HG02763 (cell line): ENCODE measurements at regions not wholly inside any gene's neighbourhood (a gene's known extent, or its start where the extent isn't known, plus 50 kb on each side); places are given as distances from the start of the nearest gene placed in this dataset.

Experiments
- ATAC-seq: cut with Tn5 transposase; IDR thresholded peaks from one replicate; pipeline ENCODE4 v1.9.1; 2021; ENCODE audit warnings: mild to moderate bottlenecking, moderate library complexity; ENCODE audit not compliant: unreplicated experiment

DNA sequence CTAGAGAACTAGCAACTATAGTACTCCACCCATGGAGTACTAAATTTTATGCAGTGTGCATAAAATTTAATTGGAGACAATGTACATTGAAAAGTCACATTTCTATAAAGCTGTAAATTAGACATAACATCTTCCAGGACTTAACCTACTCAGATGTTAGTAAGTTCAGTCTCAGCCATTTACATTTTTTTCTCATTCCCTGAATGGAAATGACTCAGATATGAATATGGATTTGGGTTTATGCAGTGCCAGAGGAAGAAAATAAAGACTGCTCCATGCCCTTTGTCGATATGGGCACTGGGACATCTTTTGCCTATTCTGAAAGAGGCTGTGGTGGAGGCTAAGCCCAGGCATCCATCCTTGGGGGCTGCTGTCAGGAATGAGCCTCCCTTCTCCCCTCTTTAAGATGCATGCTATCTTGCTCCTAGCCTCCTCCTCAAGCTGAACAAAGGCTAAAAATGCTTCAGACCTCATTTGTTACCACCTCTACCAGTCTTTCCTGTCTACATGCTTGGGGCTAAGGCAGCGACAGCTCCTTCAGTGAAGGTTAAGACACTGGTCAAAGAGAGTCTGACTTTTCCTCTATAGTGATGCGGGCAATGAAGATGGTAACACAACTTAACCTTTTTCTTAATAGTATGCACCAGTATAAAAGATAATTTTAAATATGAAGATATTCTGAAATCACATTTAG lies 486.8 kb upstream of the ANKRD30A start:
- ATAC-seq, result no peak

- ATAC-seq, result no peak
Observed at GRCh38 chr10:36636879-36637278, 488.5 kb upstream of the ANKRD30A start.

DNA sequence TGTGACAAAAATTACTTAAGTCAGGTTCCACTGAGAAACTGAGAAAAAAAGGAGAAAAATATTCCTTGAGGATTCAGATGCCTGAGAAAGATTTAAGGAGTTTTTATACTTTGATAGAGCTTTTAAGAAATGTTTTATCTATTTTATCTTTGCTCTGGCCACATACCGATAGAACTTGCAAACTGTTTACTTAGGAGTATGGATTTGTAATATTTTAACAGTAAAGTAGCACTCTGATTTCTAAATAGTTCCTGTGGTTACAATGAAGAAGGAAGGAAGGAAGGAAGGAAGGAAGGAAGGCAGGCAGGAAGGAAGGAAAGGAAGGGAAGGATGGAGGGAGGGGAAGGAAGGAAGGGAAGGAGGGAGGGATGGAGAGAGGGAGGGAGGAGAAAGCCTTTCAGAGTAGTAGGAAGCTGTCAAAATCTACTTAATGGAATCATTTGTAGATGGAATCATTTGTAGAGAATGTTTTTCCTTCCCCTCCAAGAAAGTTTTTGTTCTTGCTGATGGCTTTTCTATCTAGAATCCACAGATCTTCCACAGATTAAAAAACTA lies 489.0 kb upstream of the ANKRD30A start:
- ATAC-seq, result no peak

DNA sequence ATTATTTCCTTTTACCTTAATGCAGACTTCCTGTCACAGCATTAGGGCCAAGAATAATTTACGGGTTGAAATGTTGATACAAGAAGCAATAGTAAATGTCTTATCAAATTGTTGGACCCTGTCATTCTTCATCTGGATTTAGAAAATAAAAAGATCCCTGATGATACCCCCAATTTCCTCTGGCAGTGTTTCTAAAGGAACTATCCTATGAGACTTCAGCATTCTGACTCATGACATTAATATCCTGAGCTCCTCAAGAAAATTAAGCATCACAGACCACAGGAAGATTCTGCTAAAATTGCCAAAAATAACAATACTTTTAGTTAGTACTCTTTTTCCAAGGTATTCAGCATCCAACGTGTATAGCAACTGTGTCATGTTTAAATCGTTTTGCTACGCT lies 490.5 kb upstream of the ANKRD30A start:
- no peak for ATAC-seq

DNA sequence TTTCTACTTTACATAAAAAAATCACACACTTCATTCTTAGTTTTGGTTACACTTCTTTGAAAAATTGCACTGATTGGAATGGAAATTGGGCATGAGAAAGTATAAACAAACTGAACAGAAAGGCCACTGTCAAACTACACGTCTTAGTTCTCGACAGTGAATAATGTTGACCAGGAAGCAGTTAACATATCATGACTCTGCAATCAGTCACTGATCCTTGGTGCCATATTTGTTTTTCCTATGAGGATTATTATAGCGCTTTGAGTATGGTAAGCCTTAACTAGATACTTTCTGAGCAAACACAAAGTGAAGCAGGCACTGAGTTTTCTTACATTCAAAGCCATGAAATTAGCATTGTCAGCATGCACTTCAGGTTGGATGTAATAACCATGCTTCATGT lies 495.1 kb upstream of the ANKRD30A start:
- no peak for ATAC-seq

DNA sequence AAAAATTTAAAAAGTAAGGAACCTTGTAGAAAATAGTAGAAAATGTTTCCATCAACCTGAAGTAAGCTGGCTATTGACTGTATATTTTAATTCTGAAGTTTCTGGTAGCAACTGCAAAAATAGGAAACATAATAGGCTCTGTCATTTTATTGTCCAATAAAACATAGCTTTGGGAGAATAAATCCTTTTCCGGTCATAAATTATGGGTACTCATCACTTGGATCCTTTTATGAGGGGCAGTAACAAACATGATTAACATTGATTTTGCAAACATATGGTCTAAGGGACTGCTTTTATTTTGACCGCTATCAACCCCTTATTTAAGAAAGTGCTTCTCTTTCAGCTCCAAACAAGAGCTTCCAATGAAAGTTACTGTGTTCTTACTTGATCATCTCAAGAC lies 495.9 kb upstream of the ANKRD30A start:
- no peak for ATAC-seq

DNA sequence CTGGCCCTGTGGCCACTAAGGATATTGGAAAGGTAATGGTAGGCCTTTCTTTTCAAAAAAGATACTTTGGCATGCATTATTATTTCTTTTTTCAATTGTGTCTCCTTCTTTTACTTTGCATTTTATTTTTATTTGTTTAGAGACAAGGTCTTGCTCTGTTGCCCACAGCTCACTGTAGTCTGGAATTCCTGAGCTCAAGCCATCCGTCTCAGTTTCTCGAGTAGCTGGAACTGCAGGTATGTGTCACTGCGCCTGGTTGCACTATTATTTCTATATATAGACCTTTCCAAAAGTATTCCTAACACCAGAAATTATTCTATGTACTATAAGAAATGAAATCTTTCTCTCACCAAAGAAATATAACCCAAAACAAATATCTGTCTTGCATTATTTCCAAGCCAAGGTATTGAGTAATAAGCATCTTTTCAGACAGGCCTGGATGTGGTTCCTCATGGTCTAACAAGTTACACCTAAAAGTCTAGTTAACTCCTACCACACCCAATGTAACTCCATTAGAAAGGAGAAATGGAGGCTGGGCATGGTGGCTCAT lies 500.8 kb upstream of the ANKRD30A start:
- ATAC-seq, result no peak

DNA sequence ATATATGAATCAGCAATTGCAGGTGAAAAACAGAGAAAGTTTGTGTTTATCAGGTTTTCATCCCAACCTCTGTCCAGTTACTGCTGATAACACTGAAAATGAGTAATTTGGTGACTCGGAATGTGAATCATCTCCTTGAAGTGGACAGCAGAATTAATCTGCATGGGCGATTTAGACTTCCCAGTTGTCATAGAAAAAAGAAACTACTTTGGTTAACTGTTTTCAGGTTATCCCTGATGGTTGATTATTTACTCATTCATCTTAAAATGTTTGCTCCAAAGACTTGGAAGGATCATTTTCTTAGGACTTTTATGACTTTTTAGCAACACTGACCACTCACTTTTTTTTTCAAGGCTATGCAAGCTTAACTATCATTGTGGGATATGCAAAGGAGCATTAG lies 504.1 kb upstream of the ANKRD30A start:
- no peak for ATAC-seq

GRCh38 chr10:36612436-36612835 lies 513.0 kb upstream of the ANKRD30A start:
- no peak for ATAC-seq

DNA sequence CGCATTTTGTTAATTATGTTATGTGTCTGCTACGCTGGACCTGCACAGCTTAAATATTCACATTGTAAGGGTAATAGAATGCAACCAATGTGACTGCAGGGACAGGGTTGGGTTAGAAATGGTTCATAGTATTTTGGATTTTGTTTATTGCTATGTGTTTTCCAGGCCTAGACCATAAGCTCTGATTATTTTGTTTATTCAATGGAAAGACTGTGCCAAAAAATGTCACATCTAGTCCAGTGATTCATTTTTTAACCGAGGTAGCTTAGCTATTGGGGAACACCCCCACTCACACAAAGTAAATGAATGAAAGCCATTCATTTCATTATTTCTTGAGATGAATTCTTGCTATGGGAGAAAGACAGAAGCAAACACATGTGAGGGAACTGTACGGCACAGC lies 516.5 kb upstream of the ANKRD30A start:
- ATAC-seq, result no peak

GRCh38 chr10:36608251-36608650 lies 517.1 kb upstream of the ANKRD30A start:
- ATAC-seq, result no peak

GRCh38 chr10:36606234-36606839 lies 519.1 kb upstream of the ANKRD30A start:
- ATAC-seq, result no peak

DNA sequence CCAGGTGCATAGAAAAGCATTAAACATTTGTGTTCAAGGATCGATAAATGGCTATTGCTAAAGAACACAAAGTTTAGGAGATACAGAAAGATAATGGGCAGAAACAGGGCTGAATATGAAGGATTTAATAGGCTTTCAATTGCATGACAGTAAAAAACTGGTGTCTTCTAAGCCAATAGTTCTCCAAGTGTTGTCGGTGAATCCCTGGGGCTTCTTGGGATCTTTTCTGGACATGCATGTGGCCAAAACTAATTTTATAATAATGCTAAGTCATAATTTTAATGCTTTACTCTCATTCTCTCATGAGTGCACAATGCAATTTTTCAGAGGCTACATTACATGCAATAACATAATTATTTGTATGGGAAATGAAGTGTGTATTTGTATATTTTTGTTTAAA lies 521.1 kb upstream of the ANKRD30A start:
- ATAC-seq, result no peak

- no peak for ATAC-seq
Observed at GRCh38 chr10:36603688-36604087, 521.7 kb upstream of the ANKRD30A start.

- ATAC-seq, result no peak
Observed at GRCh38 chr10:36602374-36602773, 523.0 kb upstream of the ANKRD30A start.

DNA sequence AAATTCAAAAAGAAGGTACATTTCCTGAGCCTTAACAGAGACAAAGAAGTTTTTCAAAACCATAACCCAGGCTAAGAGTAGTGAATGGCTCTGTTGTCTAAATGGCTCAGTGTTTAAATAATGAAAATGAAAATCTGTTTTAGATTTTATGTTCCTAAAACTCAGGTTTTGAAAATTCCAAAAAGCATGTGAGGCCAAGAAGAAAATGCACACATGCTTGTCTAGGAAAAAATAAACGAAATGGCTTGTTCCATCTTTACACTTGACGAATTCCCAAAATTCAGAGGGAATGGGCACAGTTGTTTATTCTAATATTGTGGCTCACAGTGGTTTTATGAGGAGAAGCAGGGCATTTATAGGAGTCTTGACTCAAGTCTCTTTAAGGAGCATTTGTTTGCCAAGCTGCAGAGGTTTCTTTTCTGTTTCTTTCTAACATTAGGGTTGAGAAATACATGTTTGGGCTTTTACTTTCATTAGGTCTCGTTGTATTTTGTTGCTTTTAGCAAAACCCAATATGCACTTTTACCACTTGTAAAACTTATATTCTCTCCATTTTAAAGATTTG lies 527.6 kb upstream of the ANKRD30A start:
- ATAC-seq, result no peak

- no peak for ATAC-seq
Observed at GRCh38 chr10:36592964-36593363, 532.4 kb upstream of the ANKRD30A start.

DNA sequence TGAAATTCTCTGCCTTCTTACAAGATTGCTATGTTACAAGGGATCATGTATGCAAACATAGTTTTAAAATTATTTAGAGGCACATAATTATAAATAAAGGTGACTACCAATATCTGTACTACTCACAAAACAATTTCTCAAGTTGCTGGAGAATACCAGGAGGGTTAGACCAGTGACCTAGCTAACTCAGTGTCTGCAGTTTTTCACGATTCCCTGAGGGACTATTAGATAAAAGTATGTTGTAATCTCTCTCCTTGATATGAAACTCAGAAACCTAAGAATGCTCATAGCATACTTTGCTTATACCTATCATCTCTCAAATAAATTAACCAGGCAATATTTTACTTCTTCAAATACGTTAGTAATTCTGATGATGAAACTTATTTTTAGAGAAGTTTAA lies 534.0 kb upstream of the ANKRD30A start:
- ATAC-seq, result no peak

- no peak for ATAC-seq
Observed at GRCh38 chr10:36583690-36584089, 541.7 kb upstream of the ANKRD30A start.

DNA sequence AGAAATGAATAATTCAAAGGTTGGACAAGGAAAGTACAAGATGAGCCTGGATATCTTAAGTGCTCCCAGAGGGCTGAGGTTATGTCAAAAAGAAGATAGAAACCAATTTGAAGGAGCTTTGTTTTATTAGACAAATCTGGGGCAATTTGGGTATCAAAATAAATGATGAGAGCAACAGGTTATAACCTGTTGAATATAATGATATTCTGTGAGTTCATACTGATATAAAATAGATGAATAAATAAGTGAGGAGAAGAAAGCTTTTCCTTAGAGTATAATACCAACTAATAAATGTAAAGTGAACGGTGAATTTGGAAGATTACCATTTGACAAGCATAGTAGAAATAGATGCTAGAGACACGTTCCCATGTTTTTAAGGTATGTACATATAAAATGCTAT lies 544.2 kb upstream of the ANKRD30A start:
- no peak for ATAC-seq

DNA sequence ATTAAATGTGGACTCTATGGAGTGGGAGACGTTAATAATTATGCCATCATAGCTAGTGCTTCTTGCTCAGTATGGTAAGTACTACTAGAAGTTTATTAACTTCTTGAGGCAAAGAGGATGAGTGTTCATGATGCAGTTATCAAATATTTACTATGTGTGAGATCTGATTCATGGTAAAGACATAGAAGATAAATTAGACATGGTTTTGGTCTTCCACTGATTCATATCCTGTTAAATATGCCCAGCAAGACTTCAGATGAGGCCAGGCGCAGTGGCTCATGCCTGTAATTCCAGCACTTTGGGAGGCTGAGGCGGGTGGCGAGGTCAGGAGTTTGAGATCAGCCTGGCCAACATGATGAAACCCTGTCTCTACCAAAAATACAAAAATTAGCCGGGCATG lies 547.1 kb upstream of the ANKRD30A start:
- ATAC-seq, result no peak

- ATAC-seq, result no peak
Observed at GRCh38 chr10:36577126-36577525, 548.3 kb upstream of the ANKRD30A start.
